HG03135 (cell line): ENCODE measurements at regions not wholly inside any gene's neighbourhood (a gene's known extent, or its start where the extent isn't known, plus 50 kb on each side); places are given as distances from the start of the nearest gene placed in this dataset.

Source experiments
- ATAC-seq: cut with Tn5 transposase; IDR thresholded peaks from one replicate; pipeline ENCODE4 v1.9.1; 2021; ENCODE audit warnings: mild to moderate bottlenecking, moderate library complexity; ENCODE audit not compliant: unreplicated experiment

DNA sequence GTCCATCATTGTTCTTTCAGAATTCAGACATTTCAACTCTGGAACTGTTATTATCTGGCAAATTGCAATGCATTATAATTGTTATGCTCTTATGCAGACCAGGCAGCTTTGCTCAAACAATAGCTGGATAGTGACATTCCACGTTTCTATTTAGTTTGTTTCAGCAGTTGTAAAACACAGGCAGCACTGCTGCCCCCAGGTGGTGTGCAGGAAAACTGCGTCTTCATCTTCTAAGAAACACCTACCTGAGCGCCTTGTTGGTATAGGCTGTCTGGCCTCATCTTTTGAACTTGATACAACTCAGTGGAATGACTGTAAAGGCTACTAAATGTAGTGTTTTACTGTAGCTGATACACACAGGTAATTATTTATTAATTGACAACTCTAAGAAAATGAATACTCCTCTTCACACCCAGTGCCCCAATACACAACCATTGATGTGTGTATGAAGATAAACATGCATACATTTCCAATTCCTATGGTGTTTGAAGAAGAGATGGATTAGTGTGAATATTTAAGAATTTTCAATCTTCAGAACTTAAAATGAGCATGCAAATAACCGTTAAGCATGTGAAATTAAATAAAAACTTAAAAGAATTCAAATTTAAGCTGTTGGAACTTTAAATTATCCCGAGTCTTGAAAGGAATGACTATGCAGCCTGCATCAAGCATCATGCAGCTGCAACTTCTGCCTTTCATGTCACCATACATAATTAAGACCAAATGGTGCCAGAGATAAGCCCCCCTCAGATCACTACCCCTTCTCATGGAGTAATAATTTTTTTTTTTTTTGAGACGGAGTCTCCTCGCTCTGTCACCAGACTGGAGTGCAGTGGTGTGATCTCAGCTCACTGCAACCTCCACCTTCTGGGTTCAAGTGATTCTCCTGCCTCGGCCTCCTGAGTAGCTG, 85.6 kb downstream of the CD8B2 start:
- no peak for ATAC-seq

DNA sequence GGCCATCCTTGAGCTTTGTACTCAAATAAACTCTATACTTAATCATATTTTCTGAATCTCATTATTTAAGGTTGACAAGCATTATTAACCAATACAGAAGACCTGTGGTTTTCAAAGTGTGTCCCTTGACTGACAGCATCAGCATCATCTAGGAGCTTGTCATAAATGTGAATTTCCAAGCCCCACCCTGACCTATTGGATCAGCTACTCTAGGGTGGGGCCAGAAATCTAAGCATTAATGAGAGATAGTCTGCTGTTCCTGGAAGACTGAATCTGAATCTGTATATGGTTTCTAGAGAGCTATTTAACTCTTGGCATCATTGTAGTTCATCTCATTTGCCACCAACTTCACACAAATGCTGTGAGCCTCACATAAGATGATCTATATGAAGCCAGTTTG, 86.6 kb downstream of the CD8B2 start:
- ATAC-seq: no peak

DNA sequence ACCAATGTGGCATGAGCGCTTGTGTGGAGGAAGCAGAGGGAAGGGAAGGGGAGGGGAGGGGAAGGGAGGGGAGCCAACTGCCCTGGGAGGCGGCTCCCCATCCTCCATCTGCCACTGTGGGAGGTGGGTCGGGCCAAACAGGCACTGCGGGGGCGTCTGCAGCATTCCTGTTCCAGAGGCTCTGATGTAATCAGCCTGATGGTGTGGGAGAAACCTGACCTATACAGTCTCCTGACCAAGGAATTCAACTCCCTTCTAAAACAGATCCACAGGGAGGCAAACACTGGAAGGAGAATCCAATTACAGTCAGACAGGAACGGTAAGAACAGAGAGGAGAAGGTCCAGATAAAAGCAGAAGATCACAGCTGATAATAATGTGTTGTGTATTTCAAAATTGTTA, 88.8 kb downstream of the CD8B2 start:
- ATAC-seq: no peak

DNA sequence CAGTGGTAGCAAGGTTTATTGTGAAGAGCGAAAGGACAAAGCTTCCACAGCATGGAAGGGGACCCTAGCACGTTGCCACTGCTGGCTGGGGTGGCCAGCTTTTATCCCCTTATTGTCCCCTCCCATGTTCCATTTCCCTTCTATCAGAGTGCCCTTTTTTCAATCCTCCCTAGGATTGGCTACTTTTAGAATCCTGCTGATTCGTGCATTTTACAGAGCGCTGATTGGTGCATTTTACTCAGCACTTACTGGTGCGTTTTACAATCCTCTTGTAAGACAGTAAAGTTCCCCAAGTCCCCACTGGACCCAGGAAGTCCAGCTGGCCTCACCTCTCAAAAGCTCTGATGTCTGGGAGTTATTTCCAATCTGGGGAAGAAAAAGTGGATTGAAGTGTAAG, 90.1 kb downstream of the CD8B2 start:
- ATAC-seq: no peak

GRCh38 chr2:106579750-106580197, 92.6 kb downstream of the CD8B2 start:
- ATAC-seq: no peak

- no peak for ATAC-seq
These were observed 93.1 kb downstream of the CD8B2 start for GRCh38 chr2:106580241-106580640.

DNA sequence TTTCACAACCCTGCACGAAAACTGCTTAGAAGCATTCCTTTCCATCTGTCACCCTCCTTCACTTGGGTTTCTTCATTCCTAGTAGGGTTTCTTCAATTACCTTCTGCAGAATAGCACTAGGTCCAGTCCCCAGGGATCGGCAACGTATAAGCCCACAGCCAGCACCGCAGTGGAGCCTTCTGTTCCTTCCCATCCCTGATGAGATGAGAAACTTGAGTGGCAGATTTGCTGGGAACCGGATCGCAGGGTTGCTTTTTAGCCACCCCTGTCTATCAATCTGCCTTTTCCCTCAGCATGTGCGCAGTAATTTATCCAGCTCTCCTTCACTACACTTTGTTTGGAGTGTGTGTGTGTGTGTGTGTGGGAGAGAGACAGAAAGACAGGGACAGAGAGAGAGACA, 94.2 kb downstream of the CD8B2 start:
- no peak for ATAC-seq

DNA sequence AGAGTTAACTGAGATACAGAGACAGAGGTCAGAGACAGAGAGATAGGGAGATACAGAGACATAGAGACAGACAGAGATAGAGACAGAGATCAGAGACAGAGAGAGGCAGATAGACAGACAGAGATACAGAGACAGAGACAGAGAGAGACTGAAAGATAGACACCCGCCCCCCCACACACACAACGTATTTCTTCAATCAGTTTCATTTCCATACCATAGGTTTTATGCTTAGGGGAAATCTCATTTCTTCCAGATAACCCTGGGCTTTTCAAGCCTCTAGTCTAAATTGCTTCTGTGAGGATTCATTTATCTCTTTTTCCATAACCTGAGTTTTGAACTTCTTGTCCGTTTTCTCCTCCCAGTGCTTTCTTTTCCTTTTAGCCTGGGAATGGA, 94.6 kb downstream of the CD8B2 start:
- ATAC-seq: no peak

DNA sequence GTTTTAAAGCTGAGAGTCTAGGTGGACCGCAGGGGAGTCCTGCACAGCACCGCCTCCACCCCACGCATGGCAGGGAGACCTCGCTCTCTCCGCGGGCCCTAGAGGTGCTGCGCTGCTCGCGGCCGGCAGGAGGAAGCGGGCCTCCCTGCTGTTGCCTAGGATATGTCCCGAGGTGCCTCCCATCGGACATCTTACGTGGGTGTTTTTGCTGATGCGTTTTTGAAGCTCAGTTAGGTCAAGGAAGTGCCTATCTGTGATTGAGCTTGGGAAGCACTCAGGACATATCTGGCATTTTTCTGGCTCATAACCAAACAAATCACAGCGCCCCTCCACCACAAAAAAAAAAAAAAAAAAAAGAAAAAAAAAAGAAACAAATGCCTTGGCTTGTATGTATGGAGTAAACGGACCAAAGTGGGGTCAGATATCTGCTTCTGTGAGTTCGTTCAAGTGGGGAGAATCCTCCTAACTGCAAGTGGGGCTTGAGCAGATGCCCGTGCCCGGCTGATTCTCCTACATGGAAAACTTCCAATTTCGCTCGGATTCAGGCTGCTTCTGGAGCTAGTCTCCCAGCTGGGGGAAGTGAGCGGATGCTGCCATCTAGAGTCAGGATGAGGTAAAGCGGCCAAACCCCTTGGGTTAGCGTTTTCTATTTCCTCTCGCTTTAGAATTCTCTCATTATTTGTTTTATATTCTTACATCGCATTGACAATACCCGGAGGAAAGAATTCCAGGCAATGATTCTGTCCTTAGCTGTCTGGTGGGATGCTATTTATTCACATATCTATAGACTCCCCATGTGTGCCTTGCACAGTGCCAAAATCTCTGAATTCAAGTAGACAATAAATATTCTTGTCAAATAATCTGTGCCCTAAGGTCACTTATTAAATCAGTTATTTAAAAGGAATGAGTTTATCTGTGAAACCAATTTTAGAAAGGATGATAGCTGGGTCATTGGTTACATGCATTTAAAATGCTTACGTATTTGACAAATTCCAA, 95.3 kb downstream of the CD8B2 start:
- ATAC-seq: peak; percentile 77

- no peak for ATAC-seq
These were observed 97.3 kb downstream of the CD8B2 start for GRCh38 chr2:106584304-106584954.

DNA sequence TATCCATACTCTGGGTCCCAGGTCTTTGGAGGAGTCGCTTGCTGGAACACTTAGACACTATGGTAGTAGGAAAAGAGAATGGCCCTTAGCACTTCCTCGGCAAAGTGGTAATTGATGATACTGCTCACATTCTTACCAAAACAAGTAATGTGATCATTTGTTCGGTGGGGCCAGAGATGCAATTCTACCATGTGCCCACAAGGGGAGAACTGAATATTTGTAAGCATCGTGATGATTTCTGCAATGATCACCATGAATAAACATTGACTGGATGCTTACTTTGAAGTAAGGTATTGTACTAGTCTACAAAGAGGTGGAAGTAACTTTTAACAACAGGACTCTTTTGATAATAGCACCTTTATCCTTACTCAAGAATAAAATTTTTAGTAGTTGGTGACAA, 109.7 kb downstream of the CD8B2 start:
- no peak for ATAC-seq

DNA sequence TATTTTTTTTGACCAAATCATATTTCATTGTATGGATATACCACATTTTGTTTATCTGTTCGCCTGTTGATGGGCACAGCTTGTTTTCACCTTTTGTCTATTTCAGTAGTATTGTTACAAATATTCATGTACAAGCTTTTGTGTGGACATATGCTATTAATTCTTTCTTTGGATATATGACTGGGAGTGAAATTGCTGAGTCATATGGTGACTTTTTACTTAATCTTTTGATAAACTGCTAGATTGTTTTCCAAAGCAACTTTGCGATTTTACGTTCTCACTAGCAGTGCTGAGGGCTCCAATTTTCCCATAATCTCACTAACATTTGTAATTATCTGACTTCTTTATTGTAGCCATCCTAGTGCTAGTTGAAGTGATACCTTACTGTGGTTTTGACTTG, 112.4 kb downstream of the CD8B2 start:
- no peak for ATAC-seq

- ATAC-seq: no peak
These were observed 114.9 kb downstream of the CD8B2 start for GRCh38 chr2:106602042-106602441.

DNA sequence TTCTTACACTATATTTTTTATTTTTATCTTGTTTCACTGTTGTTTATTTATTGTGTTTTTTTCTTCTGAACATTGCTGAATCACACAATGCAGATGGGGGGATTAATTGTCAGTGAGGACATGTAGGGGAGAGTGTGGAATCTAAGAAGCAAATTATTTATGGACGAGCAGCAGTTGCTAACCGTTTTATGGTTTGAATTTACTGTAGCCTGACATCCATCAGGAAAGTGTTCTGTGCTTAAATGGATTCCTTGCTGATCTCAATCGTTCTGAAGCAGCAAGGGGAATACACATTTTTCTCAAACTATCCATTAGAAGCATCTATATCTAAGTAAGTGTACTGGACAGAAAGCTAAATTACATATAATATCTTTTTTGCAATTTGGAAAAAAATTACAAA, 119.5 kb downstream of the CD8B2 start:
- ATAC-seq: no peak

GRCh38 chr2:106607371-106607770, 120.2 kb downstream of the CD8B2 start:
- no peak for ATAC-seq

DNA sequence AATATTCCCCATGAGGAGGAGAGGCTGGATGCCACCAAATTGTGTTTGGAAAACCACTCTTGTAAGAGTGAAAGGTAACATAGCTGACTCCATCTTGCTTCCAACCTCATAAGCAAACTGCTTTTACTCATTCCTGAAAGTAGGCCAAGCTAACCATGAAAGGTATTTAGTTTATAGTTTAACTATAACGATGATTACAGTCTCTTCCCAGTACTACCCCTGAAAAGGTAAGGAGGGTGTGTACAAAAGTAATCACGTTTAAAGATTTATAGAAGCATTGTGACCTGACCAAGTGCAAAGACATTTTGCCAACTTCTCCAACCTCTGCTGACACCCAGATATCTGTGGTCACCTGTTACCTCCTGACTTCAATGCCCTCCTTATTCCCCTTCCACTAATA, 122.6 kb downstream of the CD8B2 start:
- no peak for ATAC-seq

GRCh38 chr2:106614511-106615291, 127.5 kb downstream of the CD8B2 start:
- ATAC-seq: no peak

DNA sequence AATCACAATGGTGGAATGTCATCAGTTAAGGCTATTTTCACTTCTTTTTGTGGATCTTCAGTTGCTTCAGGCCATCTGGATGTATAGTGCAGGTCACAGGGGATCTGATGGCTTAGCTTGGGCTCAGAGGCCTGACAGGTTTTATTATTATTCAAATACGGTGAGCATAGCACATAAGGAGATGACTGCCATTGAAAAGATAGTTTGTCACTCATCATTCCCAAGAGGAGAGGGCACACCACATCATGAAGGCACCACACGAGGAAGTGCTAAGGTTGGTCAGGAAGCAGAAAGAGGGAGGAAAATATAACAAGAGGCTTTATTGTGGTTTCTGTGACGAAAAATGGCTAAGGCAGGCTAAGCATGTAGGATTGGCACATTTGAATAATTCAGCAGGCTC, 131.4 kb downstream of the CD8B2 start:
- no peak for ATAC-seq

DNA sequence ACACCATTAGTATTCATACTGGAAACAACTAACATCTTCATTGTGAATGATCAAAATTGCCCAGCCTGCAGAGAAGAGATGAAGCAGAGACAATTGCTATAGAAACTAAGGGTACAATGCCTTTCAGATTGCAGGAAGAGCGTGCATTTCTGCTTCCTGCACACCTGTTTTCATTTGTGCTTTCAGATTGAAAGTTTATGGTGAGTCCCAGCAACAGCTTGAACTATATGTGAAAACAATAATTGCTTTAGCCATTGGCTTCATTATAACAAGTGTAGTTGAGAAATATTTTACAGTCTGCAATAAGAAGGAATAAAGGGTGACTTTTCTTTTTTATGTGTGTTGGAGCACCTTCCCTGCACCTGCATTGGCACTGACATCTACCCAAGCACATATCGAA, 136.3 kb downstream of the CD8B2 start:
- no peak for ATAC-seq

DNA sequence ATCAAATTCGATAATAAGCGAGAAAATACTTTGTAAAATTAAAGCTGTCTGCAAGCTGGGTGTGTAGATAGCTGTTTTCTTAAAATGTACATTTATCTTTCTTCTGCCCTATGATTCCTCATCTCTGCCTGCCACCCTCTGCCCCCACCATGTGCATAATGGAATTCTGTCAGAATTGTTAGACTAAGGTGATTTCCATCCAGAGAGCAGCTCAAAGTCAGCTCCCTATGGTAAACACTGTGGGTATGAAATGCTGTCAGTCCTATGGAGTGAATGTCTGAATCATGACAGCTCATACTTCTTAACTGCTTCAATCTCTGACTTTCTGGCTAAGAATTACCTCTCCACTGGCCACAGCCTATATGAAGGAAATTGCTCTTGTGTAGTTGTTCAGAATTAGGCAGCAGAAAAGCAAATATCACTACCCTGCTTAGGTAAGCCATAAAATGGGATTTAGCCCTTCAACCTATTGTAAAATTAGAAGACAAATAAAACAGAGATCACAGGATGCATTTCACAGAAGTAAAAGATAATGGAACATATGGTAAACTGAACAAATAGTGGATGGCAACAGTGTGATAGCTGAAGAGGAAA, 137.7 kb downstream of the CD8B2 start:
- no peak for ATAC-seq
